ENCODE measurements at regions not wholly inside any gene's neighbourhood (a gene's known extent, or its start where the extent isn't known, plus 50 kb on each side); places are given as distances from the start of the nearest gene placed in this dataset.

GRCh38 chr6:101222007-101222406 is 171.5 kb upstream of the GRIK2 start:
- TF ChIP-seq CTCF (IDR thresholded peaks at IDR 0.05; ENCODE audit: insufficient read depth, low read depth, low read length) (no peak), EZH2 (IDR thresholded peaks at IDR 0.05; ENCODE audit: insufficient read depth, low read length) (no peak)
